ENCODE measurements at regions not wholly inside any gene's neighbourhood (a gene's known extent, or its start where the extent isn't known, plus 50 kb on each side); places are given as distances from the start of the nearest gene placed in this dataset.

DNA sequence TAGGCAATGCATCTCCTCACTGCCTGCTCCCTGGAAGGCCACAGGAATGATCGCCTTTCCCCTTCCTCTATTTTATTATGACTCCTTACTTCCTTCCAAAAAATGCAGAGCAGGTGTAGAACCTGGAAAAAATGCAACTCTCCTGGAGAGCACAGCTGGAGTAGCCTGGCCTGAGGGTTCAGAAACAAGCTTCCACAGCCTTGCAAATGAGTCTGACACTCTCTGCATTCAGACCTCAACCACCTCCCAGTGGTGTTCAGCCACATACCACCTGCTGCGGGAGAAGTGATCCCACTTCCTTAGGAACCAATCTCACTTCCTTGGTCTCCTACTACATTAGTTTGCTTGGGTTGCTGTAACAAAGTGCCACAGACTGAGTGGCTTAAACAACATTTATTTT lies 368.1 kb upstream of the NOCT start:
- no peak overlapping the region for H3K4me3 ChIP-seq (ENCODE audit: low read depth, low read length)
- no peak for DNase-seq (ENCODE audit: low read depth)
- TF ChIP-seq, protein P1, sequence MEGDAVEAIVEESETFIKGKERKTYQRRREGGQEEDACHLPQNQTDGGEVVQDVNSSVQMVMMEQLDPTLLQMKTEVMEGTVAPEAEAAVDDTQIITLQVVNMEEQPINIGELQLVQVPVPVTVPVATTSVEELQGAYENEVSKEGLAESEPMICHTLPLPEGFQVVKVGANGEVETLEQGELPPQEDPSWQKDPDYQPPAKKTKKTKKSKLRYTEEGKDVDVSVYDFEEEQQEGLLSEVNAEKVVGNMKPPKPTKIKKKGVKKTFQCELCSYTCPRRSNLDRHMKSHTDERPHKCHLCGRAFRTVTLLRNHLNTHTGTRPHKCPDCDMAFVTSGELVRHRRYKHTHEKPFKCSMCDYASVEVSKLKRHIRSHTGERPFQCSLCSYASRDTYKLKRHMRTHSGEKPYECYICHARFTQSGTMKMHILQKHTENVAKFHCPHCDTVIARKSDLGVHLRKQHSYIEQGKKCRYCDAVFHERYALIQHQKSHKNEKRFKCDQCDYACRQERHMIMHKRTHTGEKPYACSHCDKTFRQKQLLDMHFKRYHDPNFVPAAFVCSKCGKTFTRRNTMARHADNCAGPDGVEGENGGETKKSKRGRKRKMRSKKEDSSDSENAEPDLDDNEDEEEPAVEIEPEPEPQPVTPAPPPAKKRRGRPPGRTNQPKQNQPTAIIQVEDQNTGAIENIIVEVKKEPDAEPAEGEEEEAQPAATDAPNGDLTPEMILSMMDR (IDR thresholded peaks at IDR 0.05; ENCODE audit: insufficient read depth, low read depth, low read length, missing control alignments) = no peak

GRCh38 chr4:138646383-138646782 lies 369.2 kb upstream of the NOCT start:
- TF ChIP-seq, protein P1 (IDR thresholded peaks at IDR 0.05; ENCODE audit: insufficient read depth, low read depth, low read length, missing control alignments) = no peak

DNA sequence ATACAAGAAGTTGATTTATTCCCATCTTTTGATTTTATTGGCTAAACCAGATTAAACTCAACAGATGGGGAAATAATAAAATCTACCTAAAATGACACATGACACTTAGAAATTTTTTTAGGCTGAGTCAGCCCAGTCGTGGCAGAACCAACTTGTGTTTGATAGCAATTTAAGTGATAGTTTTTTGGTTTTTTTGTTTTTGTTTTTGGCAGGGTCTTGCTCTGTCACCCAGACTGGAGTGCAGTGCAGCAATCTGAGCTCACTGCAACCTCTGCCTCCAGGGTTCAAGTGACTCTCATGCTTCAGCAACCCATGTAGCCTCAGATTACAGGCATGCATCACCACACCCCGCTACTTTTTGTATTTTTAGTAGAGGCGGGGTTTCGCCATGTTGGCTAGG lies 370.3 kb upstream of the NOCT start:
- no peak for DNase-seq (ENCODE audit: low read depth)
- TF ChIP-seq, protein P1 (IDR thresholded peaks at IDR 0.05; ENCODE audit: insufficient read depth, low read depth, low read length, missing control alignments) = no peak
- no peak overlapping the region for H3K4me3 ChIP-seq (ENCODE audit: low read depth, low read length)

More at GRCh38 chr4:138646383-138646782, 369.2 kb upstream of the NOCT start:
- no peak for DNase-seq (ENCODE audit: low read depth)
- H3K4me3 ChIP-seq (ENCODE audit: low read depth, low read length) = no peak overlapping the region

DNA sequence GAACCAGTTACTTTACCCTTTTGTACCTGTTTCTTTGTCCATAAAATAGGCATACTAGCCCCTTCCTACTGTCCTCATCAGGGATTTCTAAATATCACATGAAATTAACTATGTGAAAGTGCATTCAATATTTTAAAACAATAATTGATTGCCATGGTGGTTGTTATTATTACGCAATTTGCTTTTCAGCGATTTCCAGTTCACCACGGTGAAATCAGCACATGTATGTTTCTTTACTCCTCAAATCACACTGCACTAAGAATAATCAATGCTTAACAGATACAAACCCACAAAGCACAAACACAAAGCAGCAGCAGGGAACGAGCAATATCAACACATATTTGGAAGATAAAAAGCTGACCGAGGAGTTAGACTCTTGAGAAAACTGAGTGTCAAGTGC lies 371.3 kb upstream of the NOCT start:
- no peak overlapping the region for H3K4me3 ChIP-seq (ENCODE audit: low read depth, low read length)
- DNase-seq (ENCODE audit: low read depth) = no peak
- TF ChIP-seq, protein P1 (IDR thresholded peaks at IDR 0.05; ENCODE audit: insufficient read depth, low read depth, low read length, missing control alignments) = no peak

- DNase-seq (ENCODE audit: low read depth) = no peak
- H3K4me3 ChIP-seq (ENCODE audit: low read depth, low read length) = no peak overlapping the region
- TF ChIP-seq, protein P1 (IDR thresholded peaks at IDR 0.05; ENCODE audit: insufficient read depth, low read depth, low read length, missing control alignments) = no peak
These were observed 371.8 kb upstream of the NOCT start for GRCh38 chr4:138643827-138644226.

GRCh38 chr4:138639018-138639741 lies 376.4 kb upstream of the NOCT start:
- TF ChIP-seq, protein P1 (IDR thresholded peaks at IDR 0.05; ENCODE audit: insufficient read depth, low read depth, low read length, missing control alignments) = no peak
- DNase-seq (ENCODE audit: low read depth) = no peak
- no peak overlapping the region for H3K4me3 ChIP-seq (ENCODE audit: low read depth, low read length)

DNA sequence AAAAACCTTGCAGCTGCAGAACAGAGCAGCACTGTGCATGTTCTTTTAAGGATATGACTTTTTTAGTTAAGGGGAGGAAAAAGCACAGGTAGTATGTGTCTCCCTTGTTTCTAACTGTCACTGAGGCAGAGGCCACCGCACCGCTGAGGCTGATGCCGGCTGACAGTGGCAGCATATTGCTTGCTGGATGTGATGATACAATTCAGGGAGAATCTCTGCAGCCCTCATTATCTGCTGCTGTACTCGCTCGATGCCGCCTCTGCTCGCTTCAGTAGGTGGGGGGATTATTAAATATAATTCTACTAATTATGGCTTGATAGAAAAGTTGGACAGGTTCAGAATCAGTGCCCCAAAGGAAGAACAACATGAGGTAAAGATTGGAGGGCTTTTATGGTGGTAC lies 378.8 kb upstream of the NOCT start:
- no peak overlapping the region for H3K4me3 ChIP-seq (ENCODE audit: low read depth, low read length)
- DNase-seq (ENCODE audit: low read depth) = no peak
- TF ChIP-seq, protein P1 (IDR thresholded peaks at IDR 0.05; ENCODE audit: insufficient read depth, low read depth, low read length, missing control alignments) = no peak
